Testis (tissue), 2 donors: ENCODE measurements at regions not wholly inside any gene's neighbourhood (a gene's known extent, or its start where the extent isn't known, plus 50 kb on each side); places are given as distances from the start of the nearest gene placed in this dataset.

Experiments
- CTCF ChIP-seq, 3 experiments: fragments of 450-650 bp in 2 of 3; fragments of 200-600 bp in 1 of 3; sonication (generic) in 1 of 3; IDR thresholded peaks; one replicate each; pipeline ENCODE4 v1.5.1; 2016 to 2019; ENCODE audit warnings: antibody characterized with exemption in 3 of 3, mild to moderate bottlenecking in 2 of 3, moderate library complexity in 1 of 3
- POLR2A ChIP-seq: fragments of 450-650 bp; IDR thresholded peaks from one replicate; pipeline ENCODE4 v1.6.1; 2017; ENCODE audit warnings: antibody characterized with exemption, mild to moderate bottlenecking, moderate library complexity

- no peak for TF ChIP-seq CTCF (IDR thresholded peaks at IDR 0.05)
- no peak for TF ChIP-seq POLR2A
Observed at GRCh38 chr12:125888921-125889320, 823.7 kb downstream of the AACS start.
